Bone marrow (tissue), 2 donors: ENCODE measurements at regions not wholly inside any gene's neighbourhood (a gene's known extent, or its start where the extent isn't known, plus 50 kb on each side); places are given as distances from the start of the nearest gene placed in this dataset.

Source experiments
- DNase-seq, 2 donors: peaks; one replicate each; lab custom pipeline; 2025; lab: John Stamatoyannopoulos, UW

DNA sequence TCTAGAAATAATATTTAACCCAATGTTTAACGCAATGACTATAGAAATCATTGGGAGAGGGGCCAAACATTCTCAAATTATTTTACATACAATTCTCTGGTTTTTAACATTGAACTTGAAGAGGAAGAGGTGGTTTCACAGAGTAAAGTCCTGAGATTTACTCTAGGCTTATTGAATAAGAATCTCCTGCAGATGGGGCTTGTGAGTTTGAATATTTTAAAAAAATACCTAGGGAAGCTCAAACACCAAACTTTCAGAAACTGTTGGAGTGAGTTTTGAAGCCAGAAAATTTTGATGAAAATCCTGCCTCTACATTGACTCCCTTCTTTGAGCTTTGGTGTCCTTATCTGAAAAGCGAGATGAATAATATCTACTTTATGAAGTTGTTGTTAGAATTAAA is 906.6 kb downstream of the TUSC7 start:
- DNase-seq: no peak

DNA sequence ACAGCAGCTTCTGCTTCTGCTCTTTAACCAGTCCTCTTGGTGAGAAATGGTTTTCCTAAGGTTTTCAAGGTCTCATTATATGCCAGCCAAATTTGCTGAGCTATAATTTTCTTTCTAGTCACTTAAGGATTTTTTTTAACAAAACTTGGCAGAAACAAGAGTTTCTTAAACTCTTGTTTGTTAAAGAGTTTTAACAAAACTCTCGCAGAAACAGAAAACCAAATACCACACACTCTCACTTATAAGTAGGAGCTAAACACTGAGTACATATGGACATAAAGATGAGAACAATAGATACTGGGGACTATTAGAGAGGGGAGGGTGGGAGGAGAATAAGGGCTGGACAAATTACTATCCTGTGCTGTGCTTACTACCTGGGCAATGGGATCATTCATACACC is 908.3 kb downstream of the TUSC7 start:
- no peak for DNase-seq

DNA sequence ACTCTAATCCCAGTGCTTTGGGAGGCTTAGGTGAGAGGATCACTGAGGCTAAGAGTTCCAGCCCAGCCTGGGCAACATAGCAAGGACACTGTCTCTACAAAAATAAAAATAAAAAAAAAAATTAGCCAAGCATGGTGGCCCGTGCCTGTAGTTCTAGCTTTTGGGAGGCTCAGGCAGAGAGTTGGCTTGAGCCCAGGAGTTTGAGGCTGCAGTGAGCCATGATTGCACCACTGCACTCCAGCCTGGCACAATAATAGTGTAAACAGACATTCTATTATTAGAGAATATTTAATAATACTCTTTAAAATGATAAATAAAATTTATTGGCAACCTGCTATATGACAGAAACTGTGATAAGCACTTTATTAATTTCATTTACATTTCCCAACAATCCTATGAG is 908.9 kb downstream of the TUSC7 start:
- no peak for DNase-seq

DNA sequence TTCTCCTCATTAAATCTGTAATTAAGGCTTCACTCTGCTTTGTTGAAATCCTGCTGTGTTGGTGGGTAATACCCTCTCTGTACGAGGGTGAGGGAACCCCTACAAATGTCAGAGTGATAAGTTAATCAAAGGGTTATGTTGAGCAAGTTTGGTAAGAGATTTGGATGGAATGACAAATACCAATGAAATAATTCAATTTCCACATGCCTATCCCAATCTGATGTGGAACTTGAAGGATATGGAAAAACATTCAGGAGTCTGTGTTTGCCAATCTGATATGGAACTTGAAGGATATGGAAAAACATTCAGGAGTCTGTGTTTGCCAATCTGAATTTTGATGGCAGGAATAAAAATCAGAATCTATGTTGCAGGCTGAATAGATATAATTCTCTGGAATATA is 910.2 kb downstream of the TUSC7 start:
- no peak for DNase-seq

DNA sequence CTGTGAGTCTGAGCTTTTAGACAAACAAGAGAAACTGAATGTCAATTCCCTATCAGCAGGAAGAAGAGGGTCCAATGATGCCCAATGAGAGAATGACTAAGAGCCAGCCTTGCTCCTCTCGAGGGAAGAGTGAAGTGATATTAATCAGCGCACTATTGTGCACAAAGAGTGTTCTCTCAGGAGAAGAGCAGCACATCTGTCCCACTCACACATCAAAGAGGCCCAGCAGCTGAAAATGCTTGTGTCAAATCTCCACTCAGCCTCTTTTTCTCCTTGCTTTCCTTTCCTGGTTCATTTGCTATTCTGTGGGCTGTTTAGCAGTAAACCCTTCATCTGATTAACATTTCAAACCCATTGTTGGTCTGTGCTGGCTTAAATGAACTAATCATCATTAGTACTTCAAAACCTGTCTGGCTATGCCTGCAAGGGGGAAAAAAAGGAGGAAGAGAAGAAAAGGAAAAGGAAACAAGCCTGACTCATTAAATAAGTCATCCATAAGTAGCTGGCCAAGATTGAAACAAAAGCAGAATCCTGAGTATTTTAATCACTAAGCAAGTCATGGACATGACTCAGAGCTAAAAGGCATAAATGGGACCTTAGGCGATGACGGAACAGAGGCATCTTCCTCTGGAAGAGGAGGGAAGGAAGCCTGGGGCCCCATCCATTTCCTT is 912.7 kb downstream of the TUSC7 start:
- DNase-seq: no peak

DNA sequence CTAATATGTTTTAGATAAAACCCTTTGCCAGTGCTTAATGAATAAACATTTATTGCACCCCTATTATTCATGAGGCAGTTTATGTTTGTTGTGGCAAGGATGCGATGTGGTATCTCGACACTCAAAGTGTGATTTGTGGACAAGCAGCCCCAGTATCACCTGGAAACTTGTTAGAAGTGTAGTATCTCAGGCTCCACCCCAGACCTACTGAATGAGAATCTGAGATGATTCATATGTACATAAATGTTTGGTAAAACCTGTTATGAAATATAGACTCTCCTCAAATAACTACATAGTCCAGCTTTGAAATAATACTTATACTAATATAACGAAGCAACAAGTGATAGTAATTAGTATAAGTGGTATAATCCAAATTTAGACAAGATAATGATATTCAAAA is 914.8 kb downstream of the TUSC7 start:
- no peak for DNase-seq

DNA sequence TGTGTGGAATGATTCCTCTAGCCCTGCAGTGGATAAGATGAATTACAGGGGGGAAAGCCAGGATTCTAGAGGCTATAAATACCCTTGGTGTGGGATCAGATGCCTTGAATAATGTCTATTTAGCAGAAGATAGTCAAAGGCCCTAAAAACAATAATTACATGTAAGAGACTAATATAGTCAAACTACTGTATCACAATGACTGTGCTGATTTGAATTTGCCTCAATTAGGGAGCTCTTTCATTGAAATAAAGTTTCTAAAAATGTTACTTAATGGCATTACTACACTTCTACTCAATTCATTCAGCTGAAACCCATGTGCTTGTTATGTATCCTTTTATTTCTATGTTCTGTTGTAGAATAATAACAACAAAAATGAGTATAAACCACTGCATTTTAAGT is 915.6 kb downstream of the TUSC7 start:
- no peak for DNase-seq

DNA sequence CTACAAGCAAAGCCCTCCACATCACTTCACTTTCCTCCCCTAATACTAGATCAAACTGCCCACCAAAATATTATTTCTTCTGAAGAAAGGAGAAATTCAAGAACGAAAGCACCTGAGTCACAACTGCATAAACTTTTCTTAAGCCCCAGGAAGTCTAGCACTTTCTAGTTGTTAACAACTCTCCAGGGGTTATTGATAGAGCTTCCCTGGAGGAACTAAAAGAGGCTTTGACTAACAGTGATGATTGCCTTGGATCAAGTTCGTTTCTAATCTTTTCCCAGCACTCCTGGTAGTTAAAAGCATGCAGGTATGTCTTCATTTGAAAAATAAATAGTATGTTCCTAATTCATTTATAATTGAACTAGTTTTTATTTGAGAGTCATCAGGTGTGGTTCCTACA is 917.0 kb downstream of the TUSC7 start:
- no peak for DNase-seq

DNA sequence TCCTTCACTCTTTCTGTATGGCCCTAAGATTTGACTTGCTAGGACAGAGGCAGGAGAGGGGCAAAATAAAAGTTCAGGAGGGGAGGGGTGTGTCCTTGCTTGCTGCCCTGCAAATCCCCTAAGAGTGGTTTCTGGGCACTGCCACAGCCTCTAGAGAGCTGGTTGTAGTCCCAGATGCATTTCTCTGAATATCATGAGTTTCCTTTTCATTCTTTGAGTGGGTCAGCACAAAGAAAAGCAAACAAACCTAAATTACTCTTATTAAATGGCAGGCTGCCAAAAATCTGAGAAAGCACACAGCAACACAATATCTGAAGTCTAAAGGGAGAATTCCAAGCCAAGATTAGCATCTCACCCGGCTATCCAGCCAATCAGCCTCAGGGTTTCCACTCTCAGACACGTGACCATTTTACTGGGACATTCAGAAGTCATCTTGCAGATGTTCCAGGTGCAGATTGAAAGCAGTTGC is 919.3 kb downstream of the TUSC7 start:
- DNase-seq: no peak

DNA sequence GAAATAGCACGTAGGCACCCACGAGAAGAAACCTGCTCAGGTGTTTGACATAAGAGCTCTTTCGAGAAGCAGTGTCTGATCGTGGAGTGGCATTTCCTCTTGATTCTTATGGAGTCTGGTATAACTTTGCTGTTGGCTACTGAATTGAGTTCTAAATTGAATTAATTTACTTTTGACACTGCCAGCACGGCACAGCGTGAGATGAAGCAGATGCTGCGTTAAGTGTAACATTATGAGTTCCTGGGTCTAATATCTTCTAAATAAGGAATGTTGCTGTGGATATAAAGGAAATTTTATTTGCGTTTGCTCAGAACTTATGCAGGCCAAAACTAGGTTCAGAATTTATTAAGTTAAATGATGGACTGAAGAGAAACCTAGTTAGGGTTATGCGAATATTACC is 919.9 kb downstream of the TUSC7 start:
- DNase-seq: no peak

DNA sequence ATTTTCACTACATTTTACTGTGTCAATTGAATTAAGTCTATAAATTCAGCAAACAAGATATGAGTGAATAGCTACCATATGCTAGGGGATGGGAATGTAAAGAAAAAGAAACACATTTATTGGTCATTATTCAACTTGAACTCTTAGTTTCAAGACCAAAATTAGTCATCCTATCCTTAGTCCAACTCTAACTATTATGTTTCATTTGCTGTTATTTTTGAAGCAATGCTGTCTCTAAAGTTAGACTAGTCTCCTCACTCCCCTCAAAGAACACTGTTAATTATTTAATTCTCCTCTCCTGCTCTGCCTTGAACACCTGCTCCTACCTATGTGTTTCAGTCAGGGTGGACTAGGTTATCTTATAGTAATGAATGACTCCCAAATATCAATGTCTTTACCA is 920.9 kb downstream of the TUSC7 start:
- DNase-seq: no peak

DNA sequence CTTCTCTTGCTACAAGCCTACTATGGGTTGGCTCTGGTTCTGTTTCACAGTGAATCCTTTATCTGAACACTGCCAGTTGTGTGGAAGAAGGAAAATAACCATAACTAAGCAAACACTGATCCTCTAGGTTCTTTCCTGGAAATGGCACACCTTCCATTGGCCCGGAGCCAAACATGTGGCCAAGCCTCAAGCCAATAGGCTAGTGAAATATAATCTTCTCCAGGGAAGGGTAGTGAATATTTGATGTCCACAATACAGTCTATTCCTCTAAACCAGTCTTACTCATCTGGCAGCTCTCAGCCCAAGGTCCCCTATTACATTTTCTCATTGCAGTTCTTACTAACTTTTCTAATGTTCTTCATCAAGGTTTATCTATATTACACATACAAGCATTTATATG is 921.3 kb downstream of the TUSC7 start:
- DNase-seq: no peak

DNA sequence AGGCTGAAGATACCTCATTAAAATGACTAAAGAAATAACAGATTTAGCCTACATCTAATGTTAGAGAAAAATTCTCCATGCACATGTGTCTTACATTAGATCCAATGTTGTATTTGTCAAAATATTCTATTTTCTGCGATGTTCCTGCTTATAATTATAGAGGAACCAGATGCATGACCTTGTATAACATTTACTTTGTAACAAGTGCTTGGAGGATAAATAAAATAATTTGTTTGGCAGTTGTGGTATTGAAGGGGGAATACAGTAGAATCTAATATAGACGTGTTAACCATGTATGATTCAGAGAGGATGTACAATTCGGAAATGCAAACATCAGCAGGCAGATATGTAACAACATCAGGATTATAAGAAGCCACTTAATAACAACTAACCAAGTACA is 922.2 kb downstream of the TUSC7 start:
- no peak for DNase-seq

DNA sequence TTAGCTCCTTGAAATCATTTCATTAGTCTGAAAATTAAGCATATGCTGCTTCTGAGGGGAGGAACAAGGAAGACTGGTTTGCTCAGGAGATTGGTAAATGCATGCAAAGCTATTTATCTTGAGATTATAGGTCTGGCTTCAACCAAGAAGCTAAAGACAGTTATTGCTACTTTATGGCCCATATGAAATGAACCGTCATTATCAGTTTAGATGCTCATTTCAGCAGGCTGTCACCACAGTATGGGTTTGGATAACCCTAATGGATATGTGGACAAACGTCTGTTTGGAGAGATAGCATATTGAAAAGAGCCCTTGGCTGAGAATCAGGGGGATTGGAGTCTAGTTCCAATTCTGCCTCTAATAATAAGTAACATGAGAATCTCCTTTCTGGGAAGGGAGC is 922.6 kb downstream of the TUSC7 start:
- no peak for DNase-seq

DNA sequence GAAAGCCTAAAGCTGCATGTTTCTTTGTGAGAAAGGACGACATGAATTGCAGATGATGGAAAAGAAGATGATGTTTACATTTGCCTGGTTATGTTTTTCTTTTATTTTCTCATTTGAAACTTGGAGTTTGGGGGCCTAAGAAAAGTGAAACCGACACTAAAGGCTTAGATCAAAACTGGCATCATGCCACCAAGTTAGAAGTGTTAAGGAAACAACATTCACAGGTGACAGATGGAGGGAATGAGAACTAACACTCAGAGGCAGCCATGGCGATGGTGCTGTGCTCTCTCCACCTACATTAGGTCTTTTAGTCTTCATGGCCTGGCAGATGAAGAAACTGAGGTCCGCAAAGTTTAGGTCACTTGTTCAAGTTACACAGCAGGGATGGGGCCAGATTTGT is 923.6 kb downstream of the TUSC7 start:
- DNase-seq: no peak

DNA sequence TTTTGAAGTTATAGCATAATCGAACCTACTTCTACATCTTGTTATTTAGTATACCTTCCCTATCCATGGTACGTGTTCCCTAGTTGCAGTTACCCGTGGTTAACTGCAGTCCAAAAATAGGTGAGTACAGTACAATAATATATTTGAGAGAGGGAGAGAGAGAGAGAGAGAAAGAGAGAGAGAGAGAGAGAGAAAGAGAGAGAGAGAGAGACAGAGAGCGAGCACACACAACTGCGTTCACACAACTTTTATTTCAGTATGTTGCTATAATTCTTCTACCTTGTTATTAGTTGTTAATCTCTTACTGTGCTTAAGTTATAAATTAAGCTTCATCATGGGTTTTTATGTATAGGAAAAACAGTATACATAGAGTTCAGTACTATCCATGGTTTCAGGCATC is 928.1 kb downstream of the TUSC7 start:
- no peak for DNase-seq

DNA sequence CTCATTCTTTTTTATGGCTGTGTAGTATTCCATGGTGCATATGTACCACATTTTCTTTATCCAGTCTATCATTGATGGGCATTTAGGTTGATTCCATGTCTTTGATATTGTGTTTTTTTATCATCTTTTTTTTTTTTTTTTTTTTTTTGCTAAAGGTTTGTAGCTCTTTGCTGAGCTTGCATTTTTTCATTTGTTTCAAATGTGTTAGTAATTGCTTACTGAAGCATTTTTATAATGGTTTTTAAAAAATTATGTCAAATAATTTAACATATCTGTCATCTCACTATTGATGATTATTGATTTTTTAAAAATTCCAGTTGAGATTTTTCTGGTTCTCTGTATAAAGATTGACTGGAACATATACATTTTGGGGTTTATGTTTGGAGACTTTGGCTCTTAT is 934.6 kb downstream of the TUSC7 start:
- no peak for DNase-seq

DNA sequence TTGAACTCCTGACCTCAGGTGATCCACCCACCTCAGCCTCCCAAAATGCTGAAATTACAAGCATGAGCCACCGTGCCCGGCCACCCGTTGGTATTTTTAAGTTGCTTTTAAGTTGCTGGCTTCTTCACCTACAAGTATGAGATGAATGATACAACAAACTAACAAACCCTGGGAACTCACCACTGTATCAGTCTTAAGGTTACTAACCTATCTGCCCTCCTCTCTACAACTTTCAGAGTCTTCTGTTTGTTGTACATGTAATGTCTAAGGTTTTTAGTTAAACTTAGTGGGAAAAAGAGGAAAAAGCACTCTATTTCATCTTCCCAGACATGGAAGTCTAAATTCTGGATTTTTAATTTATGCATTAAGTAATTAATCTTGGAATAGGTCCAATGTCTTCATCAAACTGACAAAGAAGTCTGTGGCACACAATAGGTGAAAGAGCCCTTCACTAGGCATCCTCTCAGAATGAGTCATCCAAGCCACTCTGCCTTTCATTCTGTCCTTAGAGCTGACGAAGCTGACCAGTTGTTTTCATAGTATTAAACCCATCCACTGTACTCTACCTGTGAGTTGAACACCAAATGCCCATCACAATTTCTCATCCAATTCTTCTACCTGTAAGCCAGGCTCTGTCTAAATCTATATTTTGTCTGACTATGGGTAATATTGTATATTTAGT is 936.1 kb downstream of the TUSC7 start:
- no peak for DNase-seq

DNA sequence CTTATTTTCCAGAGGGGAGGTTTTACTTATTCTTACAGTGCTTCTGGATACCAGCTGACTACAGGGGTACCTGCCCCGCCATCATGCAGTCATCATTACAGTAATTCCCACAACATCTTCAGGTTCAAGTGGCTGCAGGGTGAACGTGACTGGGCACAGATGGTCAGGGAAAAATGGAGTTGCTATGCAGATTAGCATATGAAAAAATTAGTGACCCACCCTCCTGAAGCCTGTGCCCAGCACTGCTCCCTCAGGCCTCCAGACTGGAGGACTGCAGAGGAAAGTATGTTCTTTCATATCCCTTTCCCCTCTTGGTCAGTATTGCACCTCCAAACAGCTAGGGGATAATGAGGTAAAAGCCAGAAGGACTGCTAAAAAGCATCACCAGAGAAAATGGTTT is 937.9 kb downstream of the TUSC7 start:
- no peak for DNase-seq

DNA sequence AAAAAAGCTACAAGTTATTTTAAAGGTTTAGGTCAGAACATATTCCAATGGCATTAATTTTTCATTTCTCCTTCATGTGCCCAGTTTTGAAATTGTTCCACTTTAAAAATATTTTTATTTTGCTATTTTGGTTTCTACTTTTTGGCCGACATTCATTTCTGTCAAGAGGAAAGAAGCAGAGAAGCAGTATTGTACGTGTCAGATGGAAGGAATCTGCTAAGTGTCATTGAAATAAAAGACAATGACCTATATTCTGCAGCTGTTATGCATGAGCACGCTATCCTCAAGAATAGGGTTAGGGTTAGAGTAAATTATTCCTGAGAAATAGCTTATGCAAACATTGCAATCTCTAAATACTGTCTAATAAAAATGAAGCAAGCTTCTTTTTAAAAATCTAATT is 941.7 kb downstream of the TUSC7 start:
- DNase-seq: no peak

DNA sequence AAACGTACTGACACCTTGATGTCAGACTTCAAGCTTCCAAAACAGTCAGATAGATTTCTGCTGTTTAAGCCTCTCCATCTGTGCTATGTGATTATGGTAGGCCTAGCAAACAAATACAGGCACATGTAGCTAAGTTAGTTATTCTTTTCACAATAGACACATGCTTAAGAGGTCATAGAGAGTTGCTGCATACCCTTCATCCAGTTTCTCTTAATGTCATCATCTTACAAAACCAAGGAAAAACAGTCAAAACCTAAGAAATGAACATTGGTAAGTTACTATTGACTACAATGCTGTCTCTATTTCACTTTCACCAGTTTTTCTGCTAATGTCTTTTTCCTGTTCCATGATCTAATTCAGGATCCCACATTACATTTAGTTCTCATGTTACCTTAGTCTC is 946.8 kb downstream of the TUSC7 start:
- DNase-seq: no peak

DNA sequence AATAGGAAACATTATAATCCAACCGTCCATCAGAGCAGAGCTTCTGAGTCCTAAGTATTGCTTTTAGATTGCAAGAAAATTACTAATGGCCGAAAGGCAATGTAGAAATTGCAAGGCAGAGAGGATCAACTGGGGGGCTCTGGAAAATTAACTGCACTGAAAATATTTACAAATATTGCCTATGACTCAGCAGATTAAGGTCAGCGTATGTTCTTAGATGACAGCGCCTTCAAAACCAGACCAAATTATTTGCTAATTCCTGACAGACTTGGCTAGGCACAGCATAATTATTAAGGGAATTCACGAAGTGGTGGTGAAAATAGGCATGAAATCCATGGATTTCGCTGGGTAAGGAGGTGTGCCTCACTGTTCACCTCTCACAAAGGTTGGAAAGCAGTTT is 947.7 kb downstream of the TUSC7 start:
- DNase-seq: no peak

DNA sequence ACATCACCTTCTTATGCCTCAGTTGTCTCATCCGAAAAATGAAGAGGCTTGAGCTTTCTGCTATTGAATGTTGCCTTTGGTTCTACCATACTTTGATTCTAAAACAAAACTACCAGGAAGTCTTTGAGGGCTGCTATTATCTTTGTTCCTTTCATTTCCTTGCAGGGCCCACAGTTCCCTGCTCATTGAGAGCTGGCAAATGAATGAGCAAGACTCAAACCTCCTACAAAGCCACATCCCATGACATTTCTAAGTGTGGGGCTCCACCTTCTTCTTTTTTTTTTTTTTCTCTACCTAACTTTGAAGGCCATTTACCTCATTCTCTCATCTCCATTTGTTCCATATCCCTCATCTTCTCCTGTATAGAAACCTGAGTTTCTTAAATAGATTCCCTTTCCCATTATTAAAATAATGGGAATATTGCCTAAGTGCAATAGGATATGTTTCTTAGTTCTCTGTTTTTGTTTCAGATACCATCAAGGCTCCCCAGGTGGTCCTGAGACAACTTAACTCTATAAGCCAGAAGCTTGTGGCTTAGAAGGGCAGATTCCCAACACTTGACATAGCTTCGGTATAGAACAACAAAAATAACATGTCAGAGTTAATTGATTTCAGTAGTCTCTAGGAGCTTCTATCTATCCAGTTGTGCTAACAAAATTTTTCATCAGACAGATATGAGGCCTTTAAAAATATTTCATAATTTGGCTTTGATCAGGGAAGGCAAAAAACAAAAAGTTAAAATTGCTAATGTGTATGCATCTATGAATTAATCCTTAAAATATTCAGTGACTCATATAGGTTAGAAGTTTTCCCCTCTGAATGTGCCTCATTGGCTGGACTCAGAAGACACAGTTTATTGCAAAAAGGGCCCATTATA is 951.6 kb downstream of the TUSC7 start:
- DNase-seq: no peak
